T-cell (primary cell): ENCODE measurements at regions not wholly inside any gene's neighbourhood (a gene's known extent, or its start where the extent isn't known, plus 50 kb on each side); places are given as distances from the start of the nearest gene placed in this dataset.

Experiments
- ATAC-seq, 4 experiments: fragments of 200-7000 bp in 3 of 4; fragments of 150-1000 bp in 1 of 4; cut with Tn5 transposase; replicated peaks in 1 of 4; 1 replicate in 3 of 4; 2 replicates in 1 of 4; pipeline ENCODE4 v1.10.0; 2021; ENCODE audit warnings: moderate library complexity in 3 of 4, mild to moderate bottlenecking in 2 of 4, moderate number of reproducible peaks in 1 of 4
- CTCF ChIA-PET, 2 donors: fragments of 300-600 bp; sonication (Branson Sonifier 250); formaldehyde crosslinking; loops; one replicate each; lab custom pipeline; 2022; ENCODE audit warnings: antibody characterized with exemption in 2 of 2; lab: Charles Lee
- POLR2A ChIA-PET, 2 donors: fragments of 300-600 bp; sonication (Branson Sonifier 250); formaldehyde crosslinking; loops; one replicate each; lab custom pipeline; 2022; ENCODE audit warnings: antibody characterized with exemption in 2 of 2; lab: Charles Lee
- DNase-seq, 35 experiments: peaks; one replicate each; pipeline versions ENCODE4 v3.0.0 to v3.0.0-alpha.2; 2013 to 2023
- H3K27ac ChIP-seq: one replicate; pipeline ENCODE4 v1.5.1; 2013; ENCODE audit warnings: low read length
- H3K27me3 ChIP-seq, 2 experiments: replicated peaks in 1 of 2; 1 replicate in 1 of 2; 2 replicates in 1 of 2; pipeline versions ENCODE4 v1.6.1 to v1.7.0; 2013; ENCODE audit warnings: low read length in 1 of 2, mixed read lengths in 1 of 2; ENCODE audit not compliant: control insufficient read depth in 2 of 2, insufficient read depth in 2 of 2; ENCODE audit errors: extremely low read depth in 1 of 2
- H3K36me3 ChIP-seq, 2 donors: 1 replicate in 1 of 2; 2 replicates in 1 of 2; pipeline versions ENCODE4 v1.6.1 to v1.7.0; 2013; ENCODE audit warnings: low read length in 1 of 2; ENCODE audit not compliant: control insufficient read depth in 2 of 2, insufficient read depth in 1 of 2; ENCODE audit errors: extremely low read depth in 1 of 2
- H3K4me1 ChIP-seq, 2 experiments: 1 replicate in 1 of 2; 2 replicates in 1 of 2; pipeline versions ENCODE4 v1.6.1 to v1.7.0; 2013; ENCODE audit warnings: low read length in 2 of 2, mixed read lengths in 1 of 2; ENCODE audit not compliant: insufficient read depth in 2 of 2, control insufficient read depth in 1 of 2; ENCODE audit errors: extremely low read depth in 1 of 2
- H3K4me3 ChIP-seq, 2 donors: 1 replicate in 1 of 2; 2 replicates in 1 of 2; pipeline versions ENCODE4 v1.5.1 to v1.7.0; 2013; ENCODE audit warnings: mild to moderate bottlenecking in 2 of 2, low read length in 1 of 2, moderate library complexity in 1 of 2; ENCODE audit not compliant: control insufficient read depth in 1 of 2; ENCODE audit errors: extremely low read depth in 1 of 2
- H3K9me3 ChIP-seq: 2 replicates; pipeline ENCODE4 v1.7.0; 2013
- H3K27ac Mint-ChIP-seq, 2 donors: one replicate each; pipeline ENCODE4 v1.8.0; 2020 to 2021; ENCODE audit warnings: mild to moderate bottlenecking in 2 of 2, mixed read lengths in 2 of 2
- H3K27me3 Mint-ChIP-seq, 2 donors: one replicate each; pipeline ENCODE4 v1.8.0; 2021 to 2022; ENCODE audit warnings: mixed read lengths in 2 of 2
- H3K36me3 Mint-ChIP-seq: one replicate; pipeline ENCODE4 v1.8.0; 2021; ENCODE audit warnings: mixed read lengths
- H3K4me1 Mint-ChIP-seq, 3 donors: one replicate each; pipeline ENCODE4 v1.8.0; 2020 to 2022; ENCODE audit warnings: mixed read lengths in 3 of 3, mild to moderate bottlenecking in 1 of 3
- H3K4me3 Mint-ChIP-seq, 3 donors: one replicate each; pipeline ENCODE4 v1.8.0; 2020 to 2022; ENCODE audit warnings: mild to moderate bottlenecking in 3 of 3, mixed read lengths in 3 of 3, moderate library complexity in 3 of 3
- H3K9me3 Mint-ChIP-seq, 3 donors: one replicate each; pipeline ENCODE4 v1.8.0; 2020 to 2022; ENCODE audit warnings: mixed read lengths in 3 of 3
- WGBS: methylation state at CpG from one replicate; pipeline ENCODE4 v1.1.5; 2013; ENCODE audit warnings: missing lambda C conversion rate; ENCODE audit not compliant: insufficient coverage; 5-methylcytosine and 5-hydroxymethylcytosine counted together

DNA sequence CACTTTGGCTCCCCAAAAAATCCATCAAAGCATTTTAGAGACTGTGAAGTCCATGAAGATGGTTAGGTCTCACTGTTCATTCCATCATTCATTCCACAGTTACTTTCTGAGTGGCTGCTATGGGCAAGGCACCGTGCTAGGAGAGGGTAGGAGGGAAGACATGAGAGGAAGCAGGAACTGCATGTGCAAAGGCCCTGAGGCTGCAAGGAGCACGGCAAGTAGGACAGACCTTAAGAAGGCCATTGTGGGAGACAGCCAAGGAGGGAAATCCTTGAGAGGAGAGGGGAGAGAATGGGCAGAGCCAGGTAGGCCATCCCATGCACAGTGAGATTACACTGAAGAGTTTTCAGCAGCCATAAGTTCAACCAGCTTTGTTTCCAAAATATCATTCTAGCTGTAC, 196.2 kb upstream of the DYNLRB2 start:
- no peaks in the 10 kb centered on the region for H3K4me1 Mint-ChIP-seq
- Histone ChIP-seq H3K36me3 (no peaks in the 10 kb centered on the region), H3K27me3 (peaks cover 0 to 4% of the 10 kb centered on the region in 2 experiments), H3K27ac (no peak overlapping the region), H3K4me1 (no peaks in the 10 kb centered on the region), H3K9me3 (no peaks in the 10 kb centered on the region), H3K4me3 (no peak overlapping the region)
- DNase-seq (no peak), ATAC-seq (no peak)
- ChIA-PET CTCF (no interaction called here), POLR2A (no interaction called here)
- H3K27me3 Mint-ChIP-seq = peaks cover 3 to 15% of the 10 kb centered on the region in 2 donors
- no peaks in the 10 kb centered on the region for H3K36me3 Mint-ChIP-seq
- peaks cover 4 to 5% (median 4%) of the 10 kb centered on the region in 3 donors for H3K9me3 Mint-ChIP-seq
- no peak overlapping the region for H3K27ac Mint-ChIP-seq
- 86% methylated on average over 2 of the region's 2 CpGs for WGBS
- no peak overlapping the region for H3K4me3 Mint-ChIP-seq

- ChIA-PET CTCF (no interaction called here), POLR2A (no interaction called here)
- Histone ChIP-seq H3K4me3 (no peak overlapping the region), H3K27ac (no peak overlapping the region), H3K27me3 (peaks cover 0 to 11% of the 10 kb centered on the region in 2 experiments), H3K4me1 (no peaks in the 10 kb centered on the region), H3K36me3 (no peaks in the 10 kb centered on the region), H3K9me3 (no peaks in the 10 kb centered on the region)
- ATAC-seq = no peak
- Mint-ChIP-seq H3K4me3 (no peak overlapping the region), H3K4me1 (no peaks in the 10 kb centered on the region), H3K36me3 (no peaks in the 10 kb centered on the region), H3K27me3 (peaks cover 3 to 34% of the 10 kb centered on the region in 2 donors), H3K9me3 (no peaks in the 10 kb centered on the region), H3K27ac (no peak overlapping the region)
- WGBS = no CpG with 5 or more reads among the region's 3 CpGs
- no peak for DNase-seq
Measured at GRCh38 chr16:80341263-80341662, 199.5 kb upstream of the DYNLRB2 start.

DNA sequence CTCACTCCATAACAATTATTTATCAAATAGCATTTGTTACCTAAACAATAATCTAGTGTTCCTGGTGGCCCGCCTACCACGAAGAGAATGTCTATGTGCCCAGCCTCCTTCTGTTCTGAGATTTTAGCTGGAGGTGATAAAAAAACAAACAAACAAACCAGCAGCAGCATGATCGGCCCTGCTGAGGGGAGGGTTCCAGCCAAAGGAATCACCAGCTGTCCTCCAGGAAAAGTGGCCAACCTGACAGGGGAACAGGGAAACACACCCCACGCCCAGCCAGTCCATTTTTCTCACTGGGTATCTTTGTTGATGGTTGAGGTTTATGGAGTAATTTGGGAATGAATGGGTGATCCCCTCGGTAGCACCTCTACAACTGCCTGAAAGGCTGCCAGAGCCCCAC, 203.0 kb upstream of the DYNLRB2 start:
- H3K4me3 Mint-ChIP-seq = no peak overlapping the region
- Histone ChIP-seq H3K27ac (no peak overlapping the region), H3K9me3 (no peaks in the 10 kb centered on the region), H3K4me3 (no peak overlapping the region), H3K4me1 (no peaks in the 10 kb centered on the region), H3K27me3 (peaks cover 0 to 16% of the 10 kb centered on the region in 2 experiments), H3K36me3 (no peaks in the 10 kb centered on the region)
- H3K9me3 Mint-ChIP-seq = no peaks in the 10 kb centered on the region
- H3K4me1 Mint-ChIP-seq = no peaks in the 10 kb centered on the region
- no CpG with 5 or more reads among the region's 5 CpGs for WGBS
- no peak for ATAC-seq
- ChIA-PET CTCF (no interaction called here), POLR2A (no interaction called here)
- no peaks in the 10 kb centered on the region for H3K36me3 Mint-ChIP-seq
- peaks cover 6 to 43% of the 10 kb centered on the region in 2 donors for H3K27me3 Mint-ChIP-seq
- H3K27ac Mint-ChIP-seq = no peak overlapping the region
- DNase-seq = no peak

- Histone ChIP-seq H3K27me3 (peaks cover 0 to 16% of the 10 kb centered on the region in 2 experiments), H3K36me3 (no peaks in the 10 kb centered on the region), H3K4me1 (no peaks in the 10 kb centered on the region), H3K9me3 (no peaks in the 10 kb centered on the region), H3K27ac (no peak overlapping the region), H3K4me3 (no peak overlapping the region)
- WGBS = 86% methylated on average over 3 of the region's 3 CpGs
- H3K4me1 Mint-ChIP-seq = no peaks in the 10 kb centered on the region
- DNase-seq = no peak
- no peak overlapping the region for H3K4me3 Mint-ChIP-seq
- CTCF ChIA-PET = interaction anchor here in 1 of 2 donors (0.6 kb wide), 1 partner anchor 322 kb away, joined by 3 read pairs; no protein-coding TSS in a partner anchor
- H3K9me3 Mint-ChIP-seq = no peaks in the 10 kb centered on the region
- peaks cover 7 to 14% of the 10 kb centered on the region in 2 donors for H3K27me3 Mint-ChIP-seq
- H3K27ac Mint-ChIP-seq = no peak overlapping the region
- no peak for ATAC-seq
- POLR2A ChIA-PET = no interaction called here
- H3K36me3 Mint-ChIP-seq = no peaks in the 10 kb centered on the region
Measured at GRCh38 chr16:80330803-80331202, 210.0 kb upstream of the DYNLRB2 start.

DNA sequence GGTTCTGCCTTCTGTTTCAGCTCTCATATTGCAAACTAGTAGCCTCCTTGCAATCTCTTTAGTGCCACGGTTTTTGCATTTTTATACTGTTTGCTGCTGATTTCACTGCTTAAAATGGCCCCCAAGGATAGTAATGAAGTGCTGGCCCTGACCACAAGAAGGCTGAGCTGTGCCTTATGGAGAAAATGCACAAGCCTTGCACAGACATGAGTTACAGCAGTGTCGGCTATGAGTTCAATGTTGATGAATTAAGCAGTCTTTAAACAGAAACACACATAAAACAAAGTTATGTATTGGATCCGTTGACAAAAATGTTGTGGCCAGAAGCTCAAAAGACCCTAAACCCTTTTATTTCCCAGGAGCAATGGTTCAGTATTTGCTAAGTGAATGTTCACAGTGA, 210.6 kb upstream of the DYNLRB2 start:
- ATAC-seq (no peak), DNase-seq (no peak)
- Mint-ChIP-seq H3K27me3 (peaks cover 7 to 14% of the 10 kb centered on the region in 2 donors), H3K9me3 (no peaks in the 10 kb centered on the region), H3K36me3 (no peaks in the 10 kb centered on the region), H3K4me3 (no peak overlapping the region), H3K27ac (no peak overlapping the region), H3K4me1 (no peaks in the 10 kb centered on the region)
- no peaks in the 10 kb centered on the region for H3K36me3 ChIP-seq
- no peaks in the 10 kb centered on the region for H3K9me3 ChIP-seq
- no peaks in the 10 kb centered on the region for H3K4me1 ChIP-seq
- 50% methylated on average over 1 of the region's 3 CpGs for WGBS
- H3K27me3 ChIP-seq = peaks cover 0 to 16% of the 10 kb centered on the region in 2 experiments
- POLR2A ChIA-PET = no interaction called here
- H3K27ac ChIP-seq = no peak overlapping the region
- H3K4me3 ChIP-seq = no peak overlapping the region
- CTCF ChIA-PET = interaction anchor here in 1 of 2 donors (0.6 kb wide), 1 partner anchor 502 kb away, joined by 4 read pairs; no protein-coding TSS in a partner anchor

DNA sequence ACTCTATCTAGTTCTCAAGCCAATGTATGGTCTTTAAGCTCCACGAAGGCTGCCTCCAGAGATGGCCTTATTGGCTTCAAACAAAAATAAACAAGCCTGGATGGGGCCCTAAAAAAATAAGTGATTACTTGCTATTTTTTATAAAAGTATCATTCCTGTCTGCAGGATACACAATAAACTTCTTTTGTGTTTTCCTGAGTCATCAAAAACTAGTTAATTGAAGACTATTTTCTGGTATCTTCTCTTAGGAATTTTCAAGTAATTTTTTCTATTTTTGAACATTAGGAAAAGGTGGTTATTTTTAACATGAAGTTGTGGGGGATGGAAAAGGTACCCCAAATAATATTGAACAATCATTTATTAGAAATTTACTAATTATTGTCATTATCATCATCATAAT, 213.1 kb upstream of the DYNLRB2 start:
- Mint-ChIP-seq H3K27me3 (peaks cover 5 to 12% of the 10 kb centered on the region in 2 donors), H3K36me3 (no peaks in the 10 kb centered on the region), H3K27ac (no peak overlapping the region), H3K4me1 (no peaks in the 10 kb centered on the region), H3K4me3 (no peak overlapping the region), H3K9me3 (no peaks in the 10 kb centered on the region)
- ATAC-seq (no peak), DNase-seq (no peak)
- no CpG with 5 or more reads among the region's 1 CpG for WGBS
- no peak overlapping the region for H3K4me3 ChIP-seq
- POLR2A ChIA-PET = no interaction called here
- no peaks in the 10 kb centered on the region for H3K9me3 ChIP-seq
- no peaks in the 10 kb centered on the region for H3K36me3 ChIP-seq
- no peak overlapping the region for H3K27ac ChIP-seq
- no peaks in the 10 kb centered on the region for H3K4me1 ChIP-seq
- CTCF ChIA-PET = interaction anchor here in 1 of 2 donors (0.6 kb wide), 1 partner anchor 1550 kb away, joined by 3 read pairs; no protein-coding TSS in a partner anchor
- peaks cover 0 to 13% of the 10 kb centered on the region in 2 experiments for H3K27me3 ChIP-seq

DNA sequence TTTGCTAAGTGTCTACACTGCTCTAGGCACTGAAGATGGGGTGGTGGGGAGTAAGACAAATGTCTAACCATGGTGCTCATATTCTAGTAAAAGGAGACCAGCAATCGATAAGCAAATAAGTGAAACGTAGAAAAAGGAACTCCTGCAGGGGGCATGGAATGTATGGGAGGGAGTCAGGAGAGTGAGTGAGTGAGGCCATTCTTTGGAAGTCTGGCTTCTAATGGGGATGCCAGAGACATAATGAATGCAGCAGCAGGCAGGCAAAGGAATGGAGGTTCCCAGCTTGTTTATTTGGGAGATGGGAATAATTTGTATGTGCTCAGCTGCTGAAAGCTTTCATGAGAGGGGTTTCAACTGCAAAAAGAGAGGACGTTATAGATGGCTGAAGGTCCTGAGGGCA, 216.4 kb upstream of the DYNLRB2 start:
- Histone ChIP-seq H3K27ac (no peak overlapping the region), H3K27me3 (peaks cover 0 to 8% of the 10 kb centered on the region in 2 experiments), H3K36me3 (no peaks in the 10 kb centered on the region), H3K4me1 (no peaks in the 10 kb centered on the region), H3K4me3 (no peak overlapping the region), H3K9me3 (no peaks in the 10 kb centered on the region)
- Mint-ChIP-seq H3K36me3 (no peaks in the 10 kb centered on the region), H3K9me3 (no peaks in the 10 kb centered on the region), H3K27ac (no peak overlapping the region), H3K4me3 (no peak overlapping the region), H3K4me1 (no peaks in the 10 kb centered on the region), H3K27me3 (peaks cover 8 to 16% of the 10 kb centered on the region in 2 donors)
- no peak for DNase-seq
- 84% methylated on average over 3 of the region's 3 CpGs for WGBS
- CTCF ChIA-PET = no interaction called here
- POLR2A ChIA-PET = interaction anchor here in 1 of 2 donors (0.6 kb wide), 1 partner anchor 525 kb away, joined by 3 read pairs; no protein-coding TSS in a partner anchor
- no peak for ATAC-seq
